ENCODE measurements at regions not wholly inside any gene's neighbourhood (a gene's known extent, or its start where the extent isn't known, plus 50 kb on each side); places are given as distances from the start of the nearest gene placed in this dataset.

DNA sequence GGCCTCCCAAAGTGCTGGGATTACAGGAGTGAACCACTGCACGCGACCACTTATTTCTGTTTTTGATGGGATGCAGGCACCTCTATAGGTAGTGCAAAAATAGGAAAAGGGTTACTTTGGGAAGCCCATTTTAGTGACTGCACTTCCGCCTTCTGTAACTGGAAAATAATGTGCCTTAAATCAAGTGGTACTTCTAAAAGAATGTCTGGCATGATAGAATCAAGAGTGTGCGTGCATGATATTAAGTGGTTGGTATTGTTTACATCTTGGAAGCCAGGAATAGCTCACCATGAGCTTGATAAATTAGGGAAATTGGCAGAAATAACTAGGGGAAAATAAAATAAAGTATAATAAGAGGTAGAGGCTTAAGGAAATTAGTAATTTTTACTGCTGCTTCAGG is 1067.0 kb downstream of the ADGRL2 start:
- DNase-seq (ENCODE audit: low read depth): no peak
- H3K4me3 ChIP-seq (ENCODE audit: low read depth, low read length): no peak overlapping the region
- TF ChIP-seq POLR2A (IDR thresholded peaks at IDR 0.05; ENCODE audit: extremely low read depth, insufficient read length) (no peak), MYC (IDR thresholded peaks at IDR 0.05; ENCODE audit: low read depth, low read length) (no peak)
- TF ChIP-seq, protein P1, sequence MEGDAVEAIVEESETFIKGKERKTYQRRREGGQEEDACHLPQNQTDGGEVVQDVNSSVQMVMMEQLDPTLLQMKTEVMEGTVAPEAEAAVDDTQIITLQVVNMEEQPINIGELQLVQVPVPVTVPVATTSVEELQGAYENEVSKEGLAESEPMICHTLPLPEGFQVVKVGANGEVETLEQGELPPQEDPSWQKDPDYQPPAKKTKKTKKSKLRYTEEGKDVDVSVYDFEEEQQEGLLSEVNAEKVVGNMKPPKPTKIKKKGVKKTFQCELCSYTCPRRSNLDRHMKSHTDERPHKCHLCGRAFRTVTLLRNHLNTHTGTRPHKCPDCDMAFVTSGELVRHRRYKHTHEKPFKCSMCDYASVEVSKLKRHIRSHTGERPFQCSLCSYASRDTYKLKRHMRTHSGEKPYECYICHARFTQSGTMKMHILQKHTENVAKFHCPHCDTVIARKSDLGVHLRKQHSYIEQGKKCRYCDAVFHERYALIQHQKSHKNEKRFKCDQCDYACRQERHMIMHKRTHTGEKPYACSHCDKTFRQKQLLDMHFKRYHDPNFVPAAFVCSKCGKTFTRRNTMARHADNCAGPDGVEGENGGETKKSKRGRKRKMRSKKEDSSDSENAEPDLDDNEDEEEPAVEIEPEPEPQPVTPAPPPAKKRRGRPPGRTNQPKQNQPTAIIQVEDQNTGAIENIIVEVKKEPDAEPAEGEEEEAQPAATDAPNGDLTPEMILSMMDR (IDR thresholded peaks at IDR 0.05; ENCODE audit: low read depth, low read length): no peak
- TF ChIP-seq, protein P2, sequence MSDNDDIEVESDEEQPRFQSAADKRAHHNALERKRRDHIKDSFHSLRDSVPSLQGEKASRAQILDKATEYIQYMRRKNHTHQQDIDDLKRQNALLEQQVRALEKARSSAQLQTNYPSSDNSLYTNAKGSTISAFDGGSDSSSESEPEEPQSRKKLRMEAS (IDR thresholded peaks at IDR 0.05; ENCODE audit: low read depth, low read length): no peak

DNA sequence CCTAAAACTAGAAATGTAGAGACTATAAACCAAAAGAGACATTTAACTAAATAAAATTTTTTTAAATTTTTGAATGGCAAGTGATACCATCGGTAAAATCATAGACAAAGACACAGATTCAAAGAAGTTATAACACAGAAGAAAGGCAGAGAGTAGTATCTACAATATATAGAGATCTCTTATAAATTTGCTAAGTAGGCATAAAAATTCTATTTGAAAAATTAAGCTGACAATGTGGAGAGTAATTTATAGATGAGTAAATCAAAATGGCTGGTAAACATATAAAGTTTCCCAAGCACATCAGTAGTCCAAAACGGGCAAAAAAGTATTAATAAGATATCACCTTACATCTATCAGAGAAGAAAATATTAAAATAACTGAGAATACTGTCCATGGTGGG is 1061.0 kb downstream of the ADGRL2 start:
- no peak for DNase-seq (ENCODE audit: low read depth)
- H3K4me3 ChIP-seq (ENCODE audit: low read depth, low read length): no peak overlapping the region
- TF ChIP-seq MYC (IDR thresholded peaks at IDR 0.05; ENCODE audit: low read depth, low read length) (no peak), POLR2A (IDR thresholded peaks at IDR 0.05; ENCODE audit: extremely low read depth, insufficient read length) (no peak)
- TF ChIP-seq, protein P1 (IDR thresholded peaks at IDR 0.05; ENCODE audit: low read depth, low read length): no peak
- TF ChIP-seq, protein P2 (IDR thresholded peaks at IDR 0.05; ENCODE audit: low read depth, low read length): no peak

- TF ChIP-seq MYC (IDR thresholded peaks at IDR 0.05; ENCODE audit: low read depth, low read length) (no peak), POLR2A (IDR thresholded peaks at IDR 0.05; ENCODE audit: extremely low read depth, insufficient read length) (no peak)
- TF ChIP-seq, protein P2 (IDR thresholded peaks at IDR 0.05; ENCODE audit: low read depth, low read length): no peak
- TF ChIP-seq, protein P1 (IDR thresholded peaks at IDR 0.05; ENCODE audit: low read depth, low read length): no peak
- DNase-seq (ENCODE audit: low read depth): no peak
- H3K4me3 ChIP-seq (ENCODE audit: low read depth, low read length): no peak overlapping the region
Observed at GRCh38 chr1:82858031-82858430, 1057.3 kb downstream of the ADGRL2 start.

- TF ChIP-seq, protein P2 (IDR thresholded peaks at IDR 0.05; ENCODE audit: low read depth, low read length): no peak
- no peak for TF ChIP-seq MYC (IDR thresholded peaks at IDR 0.05; ENCODE audit: low read depth, low read length)
- TF ChIP-seq POLR2A (IDR thresholded peaks at IDR 0.05; ENCODE audit: extremely low read depth, insufficient read length): no peak
- TF ChIP-seq, protein P1 (IDR thresholded peaks at IDR 0.05; ENCODE audit: low read depth, low read length): no peak
- no peak overlapping the region for H3K4me3 ChIP-seq (ENCODE audit: low read depth, low read length)
- DNase-seq (ENCODE audit: low read depth): no peak
Observed at GRCh38 chr1:82849460-82849859, 1048.7 kb downstream of the ADGRL2 start.

GRCh38 chr1:82848043-82848442 is 1047.3 kb downstream of the ADGRL2 start:
- H3K4me3 ChIP-seq (ENCODE audit: low read depth, low read length): no peak overlapping the region
- TF ChIP-seq, protein P2 (IDR thresholded peaks at IDR 0.05; ENCODE audit: low read depth, low read length): no peak
- TF ChIP-seq, protein P1 (IDR thresholded peaks at IDR 0.05; ENCODE audit: low read depth, low read length): no peak
- TF ChIP-seq POLR2A (IDR thresholded peaks at IDR 0.05; ENCODE audit: extremely low read depth, insufficient read length): no peak
- no peak for TF ChIP-seq MYC (IDR thresholded peaks at IDR 0.05; ENCODE audit: low read depth, low read length)
- no peak for DNase-seq (ENCODE audit: low read depth)

GRCh38 chr1:82845866-82846265 is 1045.1 kb downstream of the ADGRL2 start:
- H3K4me3 ChIP-seq (ENCODE audit: low read depth, low read length): no peak overlapping the region
- DNase-seq (ENCODE audit: low read depth): no peak
- TF ChIP-seq, protein P1 (IDR thresholded peaks at IDR 0.05; ENCODE audit: low read depth, low read length): no peak
- TF ChIP-seq MYC (IDR thresholded peaks at IDR 0.05; ENCODE audit: low read depth, low read length) (no peak), POLR2A (IDR thresholded peaks at IDR 0.05; ENCODE audit: extremely low read depth, insufficient read length) (no peak)
- TF ChIP-seq, protein P2 (IDR thresholded peaks at IDR 0.05; ENCODE audit: low read depth, low read length): no peak

Measured in NB4 (cell line).